SK-N-SH treated with all-trans-retinoic acid at 6 μM for 48 hours (cell line): ENCODE measurements at regions not wholly inside any gene's neighbourhood (a gene's known extent, or its start where the extent isn't known, plus 50 kb on each side); places are given as distances from the start of the nearest gene placed in this dataset.

Source experiments
- ATAC-seq: fragments of 200-7000 bp; cut with Tn5 transposase; 3 replicates; pipeline ENCODE4 v1.9.1; 2020; ENCODE audit warnings: mild to moderate bottlenecking, moderate library complexity
- ARNTL ChIP-seq: fragments of 450-650 bp; formaldehyde crosslinking; IDR thresholded peaks from 2 replicates; pipeline ENCODE4 v1.5.0; 2020; ENCODE audit warnings: low read depth, mild to moderate bottlenecking, moderate library complexity, borderline replicate concordance
- BACH2 ChIP-seq: fragments of 250-450 bp; sonication (Bioruptor Pico); IDR thresholded peaks from 2 replicates; pipeline ENCODE4 v1.9.0; 2021; ENCODE audit warnings: mild to moderate bottlenecking, borderline replicate concordance
- CSDC2 ChIP-seq: fragments of 250-450 bp; sonication (Bioruptor Pico); IDR thresholded peaks from 2 replicates; pipeline ENCODE4 v1.5.0; 2020; ENCODE audit warnings: mild to moderate bottlenecking, moderate library complexity
- ESRRG ChIP-seq: fragments of 250-450 bp; sonication (Bioruptor Pico); IDR thresholded peaks from 2 replicates; pipeline ENCODE4 v1.6.1; 2021; ENCODE audit warnings: mild to moderate bottlenecking
- GLIS3 ChIP-seq: fragments of 250-450 bp; sonication (Bioruptor Pico); IDR thresholded peaks from 2 replicates; pipeline ENCODE4 v1.5.0; 2020; ENCODE audit warnings: mild to moderate bottlenecking, moderate library complexity
- ISL1 ChIP-seq: fragments of 250-450 bp; sonication (Bioruptor Pico); IDR thresholded peaks from 2 replicates; pipeline ENCODE4 v2.1.2; 2022; ENCODE audit warnings: mild to moderate bottlenecking, moderate library complexity
- OSR1 ChIP-seq: fragments of 250-450 bp; sonication (Bioruptor Pico); IDR thresholded peaks from 2 replicates; pipeline ENCODE4 v1.8.0; 2022; ENCODE audit warnings: moderate library complexity, mild to moderate bottlenecking, inconsistent platforms
- RARB ChIP-seq: fragments of 250-450 bp; sonication (Bioruptor Pico); IDR thresholded peaks from 2 replicates; pipeline ENCODE4 v1.8.0; 2021; ENCODE audit warnings: mild to moderate bottlenecking, moderate library complexity
- SNAI2 ChIP-seq: fragments of 250-450 bp; sonication (Bioruptor Pico); IDR thresholded peaks from 2 replicates; pipeline ENCODE4 v1.5.0; 2020; ENCODE audit warnings: mild to moderate bottlenecking, moderate library complexity
- TCF4 ChIP-seq: fragments of 250-450 bp; sonication (Bioruptor Pico); IDR thresholded peaks from 2 replicates; pipeline ENCODE4 v1.8.0; 2021; ENCODE audit warnings: mild to moderate bottlenecking, moderate library complexity, borderline replicate concordance
- TOX ChIP-seq: fragments of 250-450 bp; sonication (Bioruptor Pico); IDR thresholded peaks from 2 replicates; pipeline ENCODE4 v1.8.0; 2021; ENCODE audit warnings: mild to moderate bottlenecking, moderate library complexity, borderline replicate concordance
- ZFP3 ChIP-seq: fragments of 250-450 bp; sonication (Bioruptor Pico); IDR thresholded peaks from 2 replicates; pipeline ENCODE4 v1.5.0; 2020; ENCODE audit warnings: mild to moderate bottlenecking, moderate library complexity
- ZFP30 ChIP-seq: fragments of 450-650 bp; formaldehyde crosslinking; IDR thresholded peaks from 2 replicates; pipeline ENCODE4 v1.5.0; 2022; ENCODE audit warnings: mild to moderate bottlenecking, moderate library complexity
- ZNF565 ChIP-seq: fragments of 450-650 bp; formaldehyde crosslinking; conservative IDR thresholded peaks from 2 replicates; pipeline ENCODE4 v1.5.0; 2020; ENCODE audit warnings: low read depth, mild to moderate bottlenecking, moderate library complexity
- ZNF70 ChIP-seq: fragments of 450-650 bp; formaldehyde crosslinking; IDR thresholded peaks from 2 replicates; pipeline ENCODE4 v1.5.0; 2020; ENCODE audit warnings: mild to moderate bottlenecking, moderate library complexity
- ZNF8 ChIP-seq: fragments of 450-650 bp; formaldehyde crosslinking; IDR thresholded peaks from 2 replicates; pipeline ENCODE4 v1.5.0; 2020; ENCODE audit warnings: mild to moderate bottlenecking, moderate library complexity
- TF ChIP-seq, protein P1 (sequence below): fragments of 250-450 bp; sonication (Bioruptor Pico); IDR thresholded peaks from 2 replicates; pipeline ENCODE4 v1.8.0; 2020; ENCODE audit warnings: mild to moderate bottlenecking, moderate library complexity, borderline replicate concordance
- TF ChIP-seq, protein P2 (sequence below): fragments of 250-450 bp; sonication (Bioruptor Pico); IDR thresholded peaks from 2 replicates; pipeline ENCODE4 v1.5.1; 2021; ENCODE audit warnings: mild to moderate bottlenecking, moderate library complexity
- TF ChIP-seq, protein P3 (sequence below): fragments of 250-450 bp; sonication (Bioruptor Pico); IDR thresholded peaks from 2 replicates; pipeline ENCODE4 v1.5.1; 2020; ENCODE audit warnings: low read depth, mild to moderate bottlenecking, moderate library complexity
- TF ChIP-seq, protein P4 (sequence below): fragments of 250-450 bp; sonication (Bioruptor Pico); IDR thresholded peaks from 2 replicates; pipeline ENCODE4 v1.5.0; 2020; ENCODE audit warnings: mild to moderate bottlenecking, moderate library complexity

GRCh38 chr10:36185097-36185496, 543.0 kb upstream of the FZD8 start:
- no peak for ATAC-seq
- no peak for TF ChIP-seq ZFP30 (CRISPR knock-in tag)
- no peak for TF ChIP-seq BACH2 (CRISPR knock-in tag)
- no peak for TF ChIP-seq TCF4 (CRISPR knock-in tag)
- TF ChIP-seq ZNF8: no peak

GRCh38 chr10:36183726-36184125, 541.6 kb upstream of the FZD8 start:
- ATAC-seq: no peak
- no peak for TF ChIP-seq ZFP3 (CRISPR knock-in tag)

DNA sequence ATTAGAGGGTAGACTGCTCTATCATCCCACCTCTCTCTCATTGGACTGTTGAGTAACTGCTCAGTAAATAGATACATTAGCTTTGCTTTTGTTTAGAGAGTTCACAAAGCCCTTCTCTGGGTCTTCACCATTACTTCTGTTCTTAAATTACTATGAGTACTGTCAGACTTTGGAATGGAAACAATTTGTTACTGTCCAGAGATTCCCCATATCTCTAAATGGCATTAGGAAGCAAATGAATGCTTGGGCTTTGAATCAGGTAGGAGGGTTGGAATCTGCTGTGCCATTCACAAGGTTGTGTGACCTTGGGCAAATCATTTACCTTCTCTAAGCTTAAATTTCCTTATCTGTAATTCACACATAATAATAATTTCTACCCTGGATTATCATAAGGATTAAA, 541.0 kb upstream of the FZD8 start:
- TF ChIP-seq GLIS3 (CRISPR knock-in tag) (no peak), RARB (no peak), OSR1 (CRISPR knock-in tag) (no peak), ZFP30 (CRISPR knock-in tag) (no peak), TCF4 (CRISPR knock-in tag) (no peak), ZFP3 (CRISPR knock-in tag) (no peak), BACH2 (CRISPR knock-in tag) (no peak), ISL1 (CRISPR knock-in tag) (no peak), ZNF70 (CRISPR knock-in tag) (no peak), TOX (CRISPR knock-in tag) (no peak), CSDC2 (CRISPR knock-in tag) (no peak), ARNTL (CRISPR knock-in tag) (no peak), ZNF565 (CRISPR knock-in tag) (no peak), ESRRG (CRISPR knock-in tag) (no peak), SNAI2 (CRISPR knock-in tag) (no peak)
- TF ChIP-seq, protein P1, sequence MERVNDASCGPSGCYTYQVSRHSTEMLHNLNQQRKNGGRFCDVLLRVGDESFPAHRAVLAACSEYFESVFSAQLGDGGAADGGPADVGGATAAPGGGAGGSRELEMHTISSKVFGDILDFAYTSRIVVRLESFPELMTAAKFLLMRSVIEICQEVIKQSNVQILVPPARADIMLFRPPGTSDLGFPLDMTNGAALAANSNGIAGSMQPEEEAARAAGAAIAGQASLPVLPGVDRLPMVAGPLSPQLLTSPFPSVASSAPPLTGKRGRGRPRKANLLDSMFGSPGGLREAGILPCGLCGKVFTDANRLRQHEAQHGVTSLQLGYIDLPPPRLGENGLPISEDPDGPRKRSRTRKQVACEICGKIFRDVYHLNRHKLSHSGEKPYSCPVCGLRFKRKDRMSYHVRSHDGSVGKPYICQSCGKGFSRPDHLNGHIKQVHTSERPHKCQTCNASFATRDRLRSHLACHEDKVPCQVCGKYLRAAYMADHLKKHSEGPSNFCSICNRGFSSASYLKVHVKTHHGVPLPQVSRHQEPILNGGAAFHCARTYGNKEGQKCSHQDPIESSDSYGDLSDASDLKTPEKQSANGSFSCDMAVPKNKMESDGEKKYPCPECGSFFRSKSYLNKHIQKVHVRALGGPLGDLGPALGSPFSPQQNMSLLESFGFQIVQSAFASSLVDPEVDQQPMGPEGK (CRISPR knock-in tag): no peak
- TF ChIP-seq, protein P2, sequence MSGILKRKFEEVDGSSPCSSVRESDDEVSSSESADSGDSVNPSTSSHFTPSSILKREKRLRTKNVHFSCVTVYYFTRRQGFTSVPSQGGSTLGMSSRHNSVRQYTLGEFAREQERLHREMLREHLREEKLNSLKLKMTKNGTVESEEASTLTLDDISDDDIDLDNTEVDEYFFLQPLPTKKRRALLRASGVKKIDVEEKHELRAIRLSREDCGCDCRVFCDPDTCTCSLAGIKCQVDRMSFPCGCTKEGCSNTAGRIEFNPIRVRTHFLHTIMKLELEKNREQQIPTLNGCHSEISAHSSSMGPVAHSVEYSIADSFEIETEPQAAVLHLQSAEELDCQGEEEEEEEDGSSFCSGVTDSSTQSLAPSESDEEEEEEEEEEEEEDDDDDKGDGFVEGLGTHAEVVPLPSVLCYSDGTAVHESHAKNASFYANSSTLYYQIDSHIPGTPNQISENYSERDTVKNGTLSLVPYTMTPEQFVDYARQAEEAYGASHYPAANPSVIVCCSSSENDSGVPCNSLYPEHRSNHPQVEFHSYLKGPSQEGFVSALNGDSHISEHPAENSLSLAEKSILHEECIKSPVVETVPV (CRISPR knock-in tag): no peak
- TF ChIP-seq, protein P3, sequence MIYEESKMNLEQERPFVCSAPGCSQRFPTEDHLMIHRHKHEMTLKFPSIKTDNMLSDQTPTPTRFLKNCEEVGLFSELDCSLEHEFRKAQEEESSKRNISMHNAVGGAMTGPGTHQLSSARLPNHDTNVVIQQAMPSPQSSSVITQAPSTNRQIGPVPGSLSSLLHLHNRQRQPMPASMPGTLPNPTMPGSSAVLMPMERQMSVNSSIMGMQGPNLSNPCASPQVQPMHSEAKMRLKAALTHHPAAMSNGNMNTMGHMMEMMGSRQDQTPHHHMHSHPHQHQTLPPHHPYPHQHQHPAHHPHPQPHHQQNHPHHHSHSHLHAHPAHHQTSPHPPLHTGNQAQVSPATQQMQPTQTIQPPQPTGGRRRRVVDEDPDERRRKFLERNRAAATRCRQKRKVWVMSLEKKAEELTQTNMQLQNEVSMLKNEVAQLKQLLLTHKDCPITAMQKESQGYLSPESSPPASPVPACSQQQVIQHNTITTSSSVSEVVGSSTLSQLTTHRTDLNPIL (CRISPR knock-in tag): no peak
- TF ChIP-seq, all 23 proteins: peak for 0
- no peak; the same call in 2 of the 3 replicates for ATAC-seq

DNA sequence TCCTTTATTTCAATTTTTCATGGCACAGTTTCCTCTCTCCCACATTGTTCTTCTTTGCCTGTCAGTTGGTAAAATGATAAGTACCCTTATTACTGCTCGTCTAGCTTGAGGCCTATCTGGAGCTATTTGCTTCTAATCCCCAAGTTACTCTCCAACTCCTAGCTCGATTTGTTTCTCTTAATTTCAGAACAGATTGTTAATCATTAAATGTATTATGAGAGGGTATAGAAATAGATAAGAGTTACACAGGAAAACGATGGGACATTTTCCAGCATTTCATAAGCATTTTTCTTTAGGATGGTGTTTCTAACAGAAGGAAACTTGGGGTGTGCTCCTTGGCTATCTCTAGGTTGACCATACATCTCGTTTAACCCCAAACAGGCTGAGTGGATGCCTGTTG, 540.5 kb upstream of the FZD8 start:
- TF ChIP-seq SNAI2 (CRISPR knock-in tag) (no peak), ESRRG (CRISPR knock-in tag) (no peak), GLIS3 (CRISPR knock-in tag) (no peak), ZNF8 (no peak), ZNF565 (CRISPR knock-in tag) (no peak), CSDC2 (CRISPR knock-in tag) (no peak), ZNF70 (CRISPR knock-in tag) (no peak)
- TF ChIP-seq, protein P1 (CRISPR knock-in tag): no peak
- TF ChIP-seq, protein P4, sequence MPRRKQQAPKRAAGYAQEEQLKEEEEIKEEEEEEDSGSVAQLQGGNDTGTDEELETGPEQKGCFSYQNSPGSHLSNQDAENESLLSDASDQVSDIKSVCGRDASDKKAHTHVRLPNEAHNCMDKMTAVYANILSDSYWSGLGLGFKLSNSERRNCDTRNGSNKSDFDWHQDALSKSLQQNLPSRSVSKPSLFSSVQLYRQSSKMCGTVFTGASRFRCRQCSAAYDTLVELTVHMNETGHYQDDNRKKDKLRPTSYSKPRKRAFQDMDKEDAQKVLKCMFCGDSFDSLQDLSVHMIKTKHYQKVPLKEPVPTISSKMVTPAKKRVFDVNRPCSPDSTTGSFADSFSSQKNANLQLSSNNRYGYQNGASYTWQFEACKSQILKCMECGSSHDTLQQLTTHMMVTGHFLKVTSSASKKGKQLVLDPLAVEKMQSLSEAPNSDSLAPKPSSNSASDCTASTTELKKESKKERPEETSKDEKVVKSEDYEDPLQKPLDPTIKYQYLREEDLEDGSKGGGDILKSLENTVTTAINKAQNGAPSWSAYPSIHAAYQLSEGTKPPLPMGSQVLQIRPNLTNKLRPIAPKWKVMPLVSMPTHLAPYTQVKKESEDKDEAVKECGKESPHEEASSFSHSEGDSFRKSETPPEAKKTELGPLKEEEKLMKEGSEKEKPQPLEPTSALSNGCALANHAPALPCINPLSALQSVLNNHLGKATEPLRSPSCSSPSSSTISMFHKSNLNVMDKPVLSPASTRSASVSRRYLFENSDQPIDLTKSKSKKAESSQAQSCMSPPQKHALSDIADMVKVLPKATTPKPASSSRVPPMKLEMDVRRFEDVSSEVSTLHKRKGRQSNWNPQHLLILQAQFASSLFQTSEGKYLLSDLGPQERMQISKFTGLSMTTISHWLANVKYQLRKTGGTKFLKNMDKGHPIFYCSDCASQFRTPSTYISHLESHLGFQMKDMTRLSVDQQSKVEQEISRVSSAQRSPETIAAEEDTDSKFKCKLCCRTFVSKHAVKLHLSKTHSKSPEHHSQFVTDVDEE: no peak
- ATAC-seq: no peak
